ENCODE measurements at regions not wholly inside any gene's neighbourhood (a gene's known extent, or its start where the extent isn't known, plus 50 kb on each side); places are given as distances from the start of the nearest gene placed in this dataset.

DNA sequence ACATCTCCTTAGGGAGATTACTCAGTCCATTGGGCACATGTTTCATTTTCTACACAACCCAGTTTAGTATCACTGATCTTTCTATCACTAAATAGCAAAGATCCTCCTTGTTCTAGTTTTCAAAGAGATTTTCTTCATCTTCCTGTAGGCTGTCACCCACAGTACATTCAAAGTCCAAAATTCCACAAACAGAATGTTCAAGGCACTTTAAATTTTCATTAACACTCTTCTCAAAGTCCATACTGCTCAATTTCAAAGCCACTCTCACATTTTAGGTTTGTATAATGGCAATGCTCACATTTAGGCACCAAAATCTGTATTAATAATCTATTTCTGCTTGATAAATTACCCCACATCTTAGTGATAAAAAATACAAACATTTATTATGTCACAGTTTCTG is 152.8 kb downstream of the FSIP2 start:
- no peak for DNase-seq (ENCODE audit: low read depth, low spot score)

- no peak for DNase-seq (ENCODE audit: low read depth, low spot score)
Observed at GRCh38 chr2:185891804-185892411, 153.3 kb downstream of the FSIP2 start.

DNA sequence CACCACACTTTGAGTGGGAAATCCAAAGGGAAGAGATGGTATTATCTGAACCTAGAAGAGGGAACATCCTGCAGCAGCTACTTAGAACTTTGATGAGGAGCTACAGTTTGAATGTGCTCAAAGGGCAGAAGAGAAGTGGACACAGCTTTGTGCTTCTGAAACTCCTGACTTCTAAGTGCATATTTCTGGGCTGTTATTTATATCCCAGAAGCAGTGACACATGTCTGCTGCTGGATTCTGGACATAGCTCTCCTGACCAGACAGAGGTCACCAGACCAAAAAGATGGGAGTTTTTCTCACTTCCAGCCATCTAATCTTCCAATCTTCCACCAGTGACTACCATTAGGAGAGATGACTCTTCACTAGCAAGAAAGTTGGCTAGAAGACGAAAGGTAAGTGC is 153.9 kb downstream of the FSIP2 start:
- no peak for DNase-seq (ENCODE audit: low read depth, low spot score)

GRCh38 chr2:185894223-185894622 is 155.6 kb downstream of the FSIP2 start:
- no peak for DNase-seq (ENCODE audit: low read depth, low spot score)

GRCh38 chr2:185895828-185896693 is 157.5 kb downstream of the FSIP2 start:
- no peak for DNase-seq (ENCODE audit: low read depth, low spot score)

DNA sequence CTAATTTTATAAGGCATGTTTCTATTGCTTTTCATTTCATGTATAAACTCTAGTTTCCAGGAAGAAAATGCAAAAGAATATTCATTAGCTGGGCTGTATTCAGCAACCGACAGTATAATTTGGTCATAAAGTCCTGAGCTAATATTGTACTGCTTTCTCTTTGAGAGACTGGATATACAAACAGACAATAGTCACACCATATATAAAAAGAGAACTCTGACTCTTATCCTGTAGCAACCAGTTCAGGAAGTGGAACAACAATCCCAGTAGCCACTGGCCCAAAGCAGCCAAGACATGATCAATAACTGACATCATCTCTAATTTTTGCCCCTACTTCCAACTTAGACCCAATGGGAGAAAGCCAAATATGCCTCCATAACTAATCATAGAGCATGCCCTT is 160.8 kb downstream of the FSIP2 start:
- no peak for DNase-seq (ENCODE audit: low read depth, low spot score)

DNA sequence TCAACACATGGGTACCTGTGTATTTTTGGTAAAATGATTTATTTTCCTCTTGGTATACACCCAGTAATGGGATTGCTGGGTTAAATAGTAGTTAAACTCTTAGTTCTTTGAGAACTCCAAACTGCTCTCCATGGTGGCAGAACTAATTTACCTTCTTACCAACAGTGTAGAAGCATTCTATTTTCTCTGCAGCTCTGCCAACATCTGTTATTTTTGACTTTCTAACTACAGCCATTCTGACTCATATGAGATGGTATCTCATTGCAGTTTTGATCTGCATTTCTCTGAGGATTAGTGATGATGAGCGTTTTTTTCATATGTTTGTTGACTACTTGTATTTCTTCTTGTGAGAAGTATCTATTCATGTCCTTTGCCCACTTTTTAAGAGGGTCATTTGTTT is 180.6 kb downstream of the FSIP2 start:
- DNase-seq (ENCODE audit: low read depth, low spot score) = peak; percentile 37

DNA sequence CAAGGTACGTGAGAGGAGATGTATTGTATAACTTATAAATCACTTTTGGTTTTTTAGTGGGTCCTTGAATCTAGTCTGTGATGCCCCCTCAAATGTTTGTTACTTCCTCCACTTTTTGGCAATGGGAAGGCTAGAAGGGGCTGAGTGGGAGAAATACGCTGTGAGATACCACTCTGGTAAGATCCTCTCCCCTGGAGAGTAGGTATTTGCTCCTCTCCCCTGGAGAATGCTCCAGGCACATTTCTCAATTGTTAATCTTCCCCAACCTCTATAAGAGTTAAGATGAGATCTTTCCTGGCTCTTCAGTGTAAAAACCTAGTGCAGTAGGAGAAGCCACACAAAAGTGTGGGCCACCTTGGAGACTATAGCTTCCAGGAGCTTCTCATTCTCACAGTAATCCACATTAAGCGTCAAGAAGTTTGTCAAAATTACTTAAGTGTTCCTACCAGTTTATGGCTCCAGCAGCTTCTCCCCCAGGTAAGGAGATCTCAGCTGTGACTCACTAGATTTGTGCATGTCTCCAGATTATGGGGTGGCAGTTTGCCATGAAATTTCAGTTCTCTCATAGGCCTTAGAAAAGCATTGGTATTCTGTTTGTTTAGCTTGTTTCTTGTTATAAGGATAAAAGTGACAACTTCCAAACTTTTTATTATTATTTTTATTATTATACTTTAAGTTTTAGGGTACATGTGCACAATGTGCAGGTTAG is 182.6 kb downstream of the FSIP2 start:
- peak; percentile 7 for DNase-seq (ENCODE audit: low read depth, low spot score)

- DNase-seq (ENCODE audit: low read depth, low spot score) = no peak
Observed at GRCh38 chr2:185934232-185934631, 195.6 kb downstream of the FSIP2 start.

DNA sequence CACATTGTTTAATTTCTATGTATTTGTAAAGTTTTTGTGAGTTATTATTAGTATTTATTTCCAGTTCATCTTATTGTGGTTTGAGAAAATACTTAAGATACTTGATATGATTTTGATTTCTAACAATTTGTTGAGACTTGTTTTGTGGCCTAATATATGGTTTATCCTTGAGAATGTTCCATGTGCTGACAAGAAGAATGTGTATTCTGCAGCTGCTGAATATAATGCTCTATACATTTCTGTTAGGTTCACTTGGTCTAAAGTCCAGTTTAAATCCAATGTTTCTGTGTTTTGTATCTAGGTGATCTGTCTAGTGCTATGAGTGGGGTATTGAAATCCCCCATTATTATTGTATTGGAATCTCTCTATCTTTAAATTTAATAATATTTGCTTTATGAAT is 201.3 kb downstream of the FSIP2 start:
- DNase-seq (ENCODE audit: low read depth, low spot score) = no peak

DNA sequence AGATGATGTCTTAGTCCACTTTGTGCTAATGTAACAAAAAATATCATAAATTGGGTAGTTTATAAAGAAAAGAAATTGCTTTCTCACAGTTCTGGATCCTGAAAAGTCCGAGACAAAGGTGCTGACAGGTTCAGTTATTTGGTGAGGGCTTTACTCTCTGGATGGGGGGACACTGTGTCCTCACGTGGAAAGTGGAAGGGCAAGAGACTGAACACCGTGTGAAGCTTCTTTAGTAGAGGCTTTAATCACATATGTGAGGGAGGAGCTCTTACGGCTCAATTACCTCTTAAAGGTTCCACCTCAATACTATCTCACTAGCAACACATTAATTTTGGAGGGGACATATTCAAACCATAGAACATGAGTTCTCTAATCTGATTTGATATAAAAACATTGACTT is 204.3 kb downstream of the FSIP2 start:
- DNase-seq (ENCODE audit: low read depth, low spot score) = no peak

GRCh38 chr2:185947722-185948121 is 209.1 kb downstream of the FSIP2 start:
- no peak for DNase-seq (ENCODE audit: low read depth, low spot score)

GRCh38 chr2:185952100-185952499 is 213.5 kb downstream of the FSIP2 start:
- DNase-seq (ENCODE audit: low read depth, low spot score) = no peak

GRCh38 chr2:185954389-185954788 is 215.8 kb downstream of the FSIP2 start:
- no peak for DNase-seq (ENCODE audit: low read depth, low spot score)

DNA sequence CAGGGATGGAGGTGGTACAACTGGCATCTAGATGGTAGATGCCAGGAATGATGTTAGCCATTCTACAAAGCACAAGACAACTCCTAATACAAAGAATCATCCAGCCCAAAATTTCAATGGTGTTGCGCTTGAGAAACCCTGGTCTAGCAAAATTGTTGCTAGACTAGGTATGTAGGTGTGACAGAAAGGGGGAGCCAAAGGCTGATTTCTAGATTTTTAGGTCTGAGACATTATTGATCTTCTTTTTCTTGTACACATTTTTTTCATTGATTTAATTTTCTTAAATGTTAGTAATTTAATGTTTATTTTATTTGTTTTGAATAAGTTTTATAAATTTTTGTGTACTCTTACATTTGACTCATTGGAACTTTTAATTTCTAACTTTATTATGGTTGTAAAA is 216.4 kb downstream of the FSIP2 start:
- no peak for DNase-seq (ENCODE audit: low read depth, low spot score)

- no peak for DNase-seq (ENCODE audit: low read depth, low spot score)
Observed at GRCh38 chr2:185967335-185967734, 228.7 kb downstream of the FSIP2 start.

DNA sequence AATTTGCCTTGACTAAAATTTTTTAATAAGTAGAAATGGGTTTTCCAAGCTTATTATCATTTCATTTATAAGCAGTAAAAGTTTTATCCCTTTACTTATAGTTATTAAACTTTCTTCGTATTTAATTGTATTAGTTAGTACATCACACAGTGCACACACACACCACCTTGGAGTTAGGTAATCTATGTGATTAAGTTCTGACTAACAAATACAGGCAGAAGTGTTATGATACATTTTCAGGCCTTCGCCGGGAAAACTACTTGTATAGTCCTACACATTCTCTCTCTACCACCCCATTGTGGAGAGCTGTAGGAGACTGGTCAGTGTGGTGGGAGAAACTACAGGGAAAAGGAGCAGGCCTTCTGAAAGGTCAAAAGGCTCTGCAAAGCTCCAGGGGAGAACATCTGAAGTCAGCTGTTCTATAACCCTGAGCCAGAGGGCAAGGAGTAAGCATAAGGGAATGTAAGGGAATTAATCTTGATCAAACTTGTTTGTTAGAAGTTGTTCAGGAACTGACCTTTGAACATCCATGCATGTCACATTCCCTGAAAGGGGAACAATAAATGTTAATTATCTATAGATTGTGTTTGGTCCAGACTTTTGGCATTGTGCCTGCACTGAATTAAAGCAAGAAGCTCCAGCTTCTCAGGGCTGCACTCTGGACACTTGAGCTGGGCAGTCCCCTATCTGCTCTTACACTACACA is 231.7 kb downstream of the FSIP2 start:
- DNase-seq (ENCODE audit: low read depth, low spot score) = no peak

DNA sequence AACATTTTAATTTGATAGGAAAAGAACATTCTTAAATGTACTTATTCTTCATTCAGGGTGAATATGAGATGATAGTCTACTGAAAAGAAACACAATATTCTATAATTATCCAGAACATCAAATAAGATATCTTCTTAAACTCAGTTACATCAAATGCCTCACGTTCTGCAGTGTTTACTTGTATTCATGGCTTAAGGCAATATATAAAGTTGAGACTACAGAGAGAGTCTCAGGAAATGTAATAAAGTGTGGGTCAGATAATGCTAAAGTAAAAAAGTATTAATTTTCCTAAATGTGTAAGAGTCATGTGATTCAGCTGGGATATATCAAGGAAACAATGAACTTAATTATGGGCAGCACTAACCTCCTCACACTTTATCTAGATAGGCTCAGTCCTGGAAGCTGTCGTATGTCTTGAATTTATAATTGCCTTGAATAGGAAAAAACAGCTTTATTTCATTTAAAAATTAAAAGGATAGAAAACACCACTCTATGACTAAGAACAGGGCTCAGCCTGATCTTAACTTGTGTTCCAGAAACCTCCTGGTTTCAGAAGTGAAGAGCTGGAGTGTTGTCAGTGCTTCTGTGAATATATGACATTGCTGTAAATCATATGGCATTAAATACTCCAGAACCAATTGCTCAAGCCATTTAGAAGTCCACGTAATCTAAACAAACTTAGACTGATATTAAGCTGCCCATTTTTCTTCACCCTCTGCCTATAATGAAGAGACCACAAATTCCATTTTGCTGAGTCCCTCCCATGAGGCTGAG is 240.2 kb downstream of the FSIP2 start:
- peak; percentile 25 for DNase-seq (ENCODE audit: low read depth, low spot score)

- DNase-seq (ENCODE audit: low read depth, low spot score) = peak; percentile 16
Observed at GRCh38 chr2:185979546-185980071, 241.0 kb downstream of the FSIP2 start.

- no peak for DNase-seq (ENCODE audit: low read depth, low spot score)
Observed at GRCh38 chr2:185980944-185981343, 242.3 kb downstream of the FSIP2 start.

- no peak for DNase-seq (ENCODE audit: low read depth, low spot score)
Observed at GRCh38 chr2:185984670-185985069, 246.1 kb downstream of the FSIP2 start.

All from astrocyte of the hippocampus (primary cell).